Panc1 (cell line): ENCODE measurements at regions not wholly inside any gene's neighbourhood (a gene's known extent, or its start where the extent isn't known, plus 50 kb on each side); places are given as distances from the start of the nearest gene placed in this dataset.

Experiments used
- ATAC-seq: fragments of 200-7000 bp; cut with Tn5 transposase; 2 replicates; pipeline ENCODE4 v1.9.1; 2020; ENCODE audit warnings: mild to moderate bottlenecking, moderate library complexity
- BruUV-seq: library from RNA; stranded (reverse); fragments of 400-500 nt; replicated peaks from 2 replicates; lab custom pipeline; 2021; lab: Mats Ljungman, UMichigan
- CTCF ChIA-PET: fragments of 300-600 bp; sonication (Branson Sonifier 250); formaldehyde crosslinking; loops from one replicate; lab custom pipeline; 2022; ENCODE audit warnings: antibody characterized with exemption; lab: Charles Lee
- POLR2A ChIA-PET: fragments of 300-600 bp; sonication (Branson Sonifier 250); formaldehyde crosslinking; loops from one replicate; lab custom pipeline; 2022; ENCODE audit warnings: antibody characterized with exemption; lab: Charles Lee
- DNase-seq: peaks from one replicate; pipeline ENCODE4 v3.0.0-alpha.2; 2010; ENCODE audit warnings: low read depth, low spot score
- H3K27ac ChIP-seq: 2 replicates; pipeline ENCODE4 v1.5.1; 2011; ENCODE audit warnings: mild to moderate bottlenecking, low read length, inconsistent platforms
- H3K27me3 ChIP-seq: fragments of 200-500 bp; sonication (Bioruptor generic); 2 replicates; pipeline ENCODE4 v1.6.0; 2014; ENCODE audit warnings: low read length, inconsistent platforms; ENCODE audit not compliant: control insufficient read depth, insufficient read depth
- H3K36me3 ChIP-seq: fragments of 200-500 bp; sonication (Bioruptor generic); 2 replicates; pipeline ENCODE4 v1.5.1; 2014; ENCODE audit warnings: inconsistent platforms, mild to moderate bottlenecking, low read length, moderate library complexity; ENCODE audit not compliant: control insufficient read depth, insufficient read depth
- H3K4me1 ChIP-seq: 2 replicates; pipeline ENCODE4 v1.5.1; 2011; ENCODE audit warnings: inconsistent platforms, mild to moderate bottlenecking, low read length, moderate library complexity; ENCODE audit not compliant: control insufficient read depth, insufficient read depth
- H3K4me3 ChIP-seq, 2 experiments: 2 replicates each; pipeline ENCODE4 v1.5.1; 2011 to 2012; ENCODE audit warnings: low read depth in 2 of 2, low read length in 2 of 2, mild to moderate bottlenecking in 2 of 2, inconsistent platforms in 1 of 2, moderate library complexity in 1 of 2
- H3K9me3 ChIP-seq: fragments of 200-500 bp; sonication (Bioruptor generic); 2 replicates; pipeline ENCODE4 v1.5.1; 2014; ENCODE audit warnings: low read depth, mild to moderate bottlenecking, inconsistent platforms, low read length, moderate library complexity; ENCODE audit not compliant: control insufficient read depth, insufficient read depth
- CTCF ChIP-seq: fragments of 450-650 bp; IDR thresholded peaks from 2 replicates; pipeline ENCODE4 v1.5.1; 2017; ENCODE audit warnings: mild to moderate bottlenecking
- POLR2AphosphoS5 ChIP-seq: IDR thresholded peaks from 2 replicates; pipeline ENCODE4 v1.6.1; 2012; ENCODE audit warnings: mild to moderate bottlenecking, low read depth, low read length, moderate library complexity
- REST ChIP-seq, 2 experiments: IDR thresholded peaks; 2 replicates each; pipeline ENCODE4 v1.6.1; 2011 to 2012; ENCODE audit warnings: low read depth in 2 of 2, control low read depth in 1 of 2, low read length in 1 of 2, mild to moderate bottlenecking in 1 of 2, moderate library complexity in 1 of 2; ENCODE audit not compliant: insufficient read depth in 1 of 2
- SIN3A ChIP-seq: IDR thresholded peaks from 2 replicates; pipeline ENCODE4 v1.6.1; 2012; ENCODE audit warnings: low read depth, mild to moderate bottlenecking, low read length, moderate library complexity, borderline replicate concordance; ENCODE audit not compliant: insufficient read depth
- TCF7L2 ChIP-seq: IDR thresholded peaks from 2 replicates; pipeline ENCODE4 v1.6.1; 2011; ENCODE audit warnings: mild to moderate bottlenecking, low read depth, low read length, inconsistent platforms
- in situ Hi-C: cut with HindIII; loops from 2 replicates; pipeline ENCODE4 v1.10.0; 2016; ENCODE audit warnings: low sequenced_read_pairs, low pct_unique_long_range_greater_than_20kb
- intact Hi-C: fragments of 100-400 bp; cut with micrococcal nuclease; formaldehyde crosslinking; loops from one replicate; pipeline ENCODE4 v1.10.0; 2022; ENCODE audit not compliant: unreplicated experiment

GRCh38 chr12:126734710-126735109 lies 1532.3 kb upstream of the TMEM132C start:
- ChIA-PET POLR2A (no interaction called here), CTCF (no interaction called here)
- Histone ChIP-seq H3K36me3 (no peaks in the 10 kb centered on the region), H3K27me3 (no peaks in the 10 kb centered on the region), H3K9me3 (no peaks in the 10 kb centered on the region), H3K4me3 (no peak overlapping the region), H3K27ac (no peak overlapping the region), H3K4me1 (no peaks in the 10 kb centered on the region)
- in situ Hi-C loops (no loop called here), intact Hi-C loops (no loop called here)
- TF ChIP-seq POLR2AphosphoS5: no peak
- no peak for TF ChIP-seq TCF7L2
- no peak for TF ChIP-seq SIN3A
- DNase-seq: no peak
- BruUV-seq: no TSS peak
- ATAC-seq: no peak

DNA sequence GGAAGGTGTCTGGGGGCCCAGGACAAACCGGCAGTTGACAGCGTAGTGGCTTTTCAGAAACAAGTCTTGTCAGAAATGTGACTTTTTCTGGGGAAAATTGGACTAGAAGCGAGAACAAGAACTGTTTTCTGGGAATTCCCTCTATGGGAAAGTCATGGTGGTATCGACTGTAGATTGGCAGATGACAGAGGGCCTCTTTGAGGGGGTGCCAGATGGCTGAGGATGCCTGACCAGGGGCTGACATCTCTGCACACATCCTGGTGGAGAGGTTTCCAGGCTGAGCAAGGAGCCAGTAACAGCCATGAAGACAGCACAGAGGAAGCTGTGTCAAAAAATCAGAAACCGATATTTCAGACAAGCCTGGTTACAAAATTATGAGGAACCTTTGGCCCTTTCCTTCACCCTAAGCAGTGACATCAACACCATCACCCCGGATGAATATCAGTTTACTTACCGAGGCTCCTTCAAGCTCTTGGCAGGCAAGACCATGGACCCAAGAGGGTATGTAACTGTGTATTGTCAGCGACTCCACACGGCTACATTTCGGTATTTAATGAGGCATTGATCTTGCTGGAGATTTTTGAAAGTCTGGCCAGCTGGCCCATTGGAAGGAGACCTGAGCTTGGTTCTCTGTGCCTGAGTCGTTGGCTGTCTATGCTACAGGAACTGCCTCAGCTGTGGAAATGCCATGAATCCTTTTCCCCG lies 1525.3 kb upstream of the TMEM132C start:
- H3K27ac ChIP-seq: no peak overlapping the region
- CTCF ChIA-PET: no interaction called here
- TF ChIP-seq POLR2AphosphoS5 (no peak), CTCF (no peak), SIN3A (no peak), TCF7L2 (no peak), REST (IDR thresholded peaks at IDR 0.05; ENCODE audit: insufficient read depth in 1 of 2, low read depth in 2 of 2, low read length in 1 of 2) (no peak)
- ATAC-seq (no peak), DNase-seq (no peak)
- intact Hi-C loops (no loop called here), in situ Hi-C loops (no loop called here)
- no TSS peak for BruUV-seq
- no peaks in the 10 kb centered on the region; the same call in 1 of the 2 replicates for H3K27me3 ChIP-seq
- no peak overlapping the region for H3K4me3 ChIP-seq
- POLR2A ChIA-PET: no interaction called here
- H3K9me3 ChIP-seq: no peaks in the 10 kb centered on the region
- no peaks in the 10 kb centered on the region for H3K4me1 ChIP-seq
- H3K36me3 ChIP-seq: no peaks in the 10 kb centered on the region

DNA sequence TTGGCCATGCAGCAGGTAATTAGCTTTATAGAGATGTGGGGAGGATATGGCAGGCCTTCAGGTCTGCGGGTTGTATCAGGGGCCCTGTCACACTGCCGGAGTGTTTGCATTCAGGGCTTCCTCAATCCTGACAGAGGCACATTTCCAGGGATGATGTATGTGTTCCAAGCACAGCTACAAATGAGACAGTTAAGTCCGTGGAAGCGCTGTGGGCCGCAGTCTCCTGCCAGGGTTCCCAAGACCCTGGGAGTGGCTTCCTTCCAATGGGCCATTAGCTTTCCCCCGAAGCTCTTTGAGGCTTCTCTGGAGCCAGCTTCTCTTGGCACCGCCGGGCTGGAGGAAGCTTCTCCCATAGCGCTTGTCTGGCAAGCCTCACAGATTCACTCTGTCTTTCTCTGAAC lies 1524.7 kb upstream of the TMEM132C start:
- H3K9me3 ChIP-seq: no peaks in the 10 kb centered on the region
- no peak overlapping the region for H3K27ac ChIP-seq
- ATAC-seq (no peak), DNase-seq (no peak)
- intact Hi-C loops (no loop called here), in situ Hi-C loops (no loop called here)
- ChIA-PET POLR2A (no interaction called here), CTCF (no interaction called here)
- BruUV-seq: no TSS peak
- no peaks in the 10 kb centered on the region; the same call in 1 of the 2 replicates for H3K27me3 ChIP-seq
- no peak overlapping the region for H3K4me3 ChIP-seq
- no peaks in the 10 kb centered on the region for H3K4me1 ChIP-seq
- TF ChIP-seq CTCF (no peak), TCF7L2 (no peak), REST (IDR thresholded peaks at IDR 0.05; ENCODE audit: insufficient read depth in 1 of 2, low read depth in 2 of 2, low read length in 1 of 2) (no peak), SIN3A (no peak), POLR2AphosphoS5 (no peak)
- no peaks in the 10 kb centered on the region for H3K36me3 ChIP-seq
